Omental fat pad (tissue), 3 donors: ENCODE measurements at regions not wholly inside any gene's neighbourhood (a gene's known extent, or its start where the extent isn't known, plus 50 kb on each side); places are given as distances from the start of the nearest gene placed in this dataset.

Experiments used
- ATAC-seq: fragments of 150-250 bp; one replicate; pipeline ENCODE4 v1.9.1; 2016; ENCODE audit warnings: mild to moderate bottlenecking, moderate library complexity; ENCODE audit not compliant: low FRiP score
- DNase-seq: peaks from one replicate; pipeline ENCODE4 v3.0.0-alpha.2; 2019; ENCODE audit warnings: low spot score
- TF ChIP-seq, protein P1 (sequence below), 3 donors: fragments of 450-650 bp; IDR thresholded peaks; one replicate each; pipeline ENCODE4 v1.5.1; 2016 to 2017; ENCODE audit warnings: antibody characterized with exemption in 3 of 3, mild to moderate bottlenecking in 3 of 3, moderate library complexity in 2 of 3

DNA sequence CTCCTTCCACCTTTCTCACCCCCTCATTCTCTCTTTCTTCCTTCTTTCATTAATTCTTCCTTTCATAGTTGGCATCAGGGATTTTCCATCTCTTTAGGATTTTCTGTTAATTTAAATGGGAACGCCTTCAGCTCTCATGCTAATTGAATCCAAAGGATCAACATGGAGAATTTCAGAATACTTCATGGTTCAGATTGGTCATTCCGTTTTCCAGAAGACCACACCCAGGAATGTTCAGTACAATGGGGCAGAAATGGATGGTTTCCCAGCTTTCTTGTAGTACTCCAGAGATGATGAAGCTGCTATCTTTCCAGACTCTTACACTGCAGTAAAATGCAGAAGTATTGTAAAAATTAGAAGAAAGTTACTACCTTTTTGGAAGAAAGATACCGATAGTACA is 440.0 kb downstream of the DAD1 start:
- DNase-seq = no peak

DNA sequence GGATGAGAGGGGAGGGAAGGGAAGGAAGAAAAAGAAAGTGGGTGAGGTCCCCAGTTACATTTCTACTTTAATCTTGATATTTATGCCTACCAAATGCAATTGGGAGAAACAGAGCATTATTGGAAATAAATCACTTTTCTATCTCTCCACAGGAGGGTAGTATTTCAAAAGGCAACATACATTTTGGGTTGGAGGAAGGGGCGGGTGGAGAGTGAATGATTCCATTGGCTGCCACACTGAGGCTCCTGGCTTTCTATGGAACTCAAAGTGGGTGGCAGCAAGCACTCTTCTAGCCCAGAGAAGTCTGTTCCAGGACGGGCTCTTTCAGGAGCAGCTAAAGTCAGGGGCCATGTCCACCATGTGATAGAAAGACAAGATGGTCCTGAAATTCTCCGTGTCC is 441.3 kb downstream of the DAD1 start:
- DNase-seq = no peak
- TF ChIP-seq, protein P1, sequence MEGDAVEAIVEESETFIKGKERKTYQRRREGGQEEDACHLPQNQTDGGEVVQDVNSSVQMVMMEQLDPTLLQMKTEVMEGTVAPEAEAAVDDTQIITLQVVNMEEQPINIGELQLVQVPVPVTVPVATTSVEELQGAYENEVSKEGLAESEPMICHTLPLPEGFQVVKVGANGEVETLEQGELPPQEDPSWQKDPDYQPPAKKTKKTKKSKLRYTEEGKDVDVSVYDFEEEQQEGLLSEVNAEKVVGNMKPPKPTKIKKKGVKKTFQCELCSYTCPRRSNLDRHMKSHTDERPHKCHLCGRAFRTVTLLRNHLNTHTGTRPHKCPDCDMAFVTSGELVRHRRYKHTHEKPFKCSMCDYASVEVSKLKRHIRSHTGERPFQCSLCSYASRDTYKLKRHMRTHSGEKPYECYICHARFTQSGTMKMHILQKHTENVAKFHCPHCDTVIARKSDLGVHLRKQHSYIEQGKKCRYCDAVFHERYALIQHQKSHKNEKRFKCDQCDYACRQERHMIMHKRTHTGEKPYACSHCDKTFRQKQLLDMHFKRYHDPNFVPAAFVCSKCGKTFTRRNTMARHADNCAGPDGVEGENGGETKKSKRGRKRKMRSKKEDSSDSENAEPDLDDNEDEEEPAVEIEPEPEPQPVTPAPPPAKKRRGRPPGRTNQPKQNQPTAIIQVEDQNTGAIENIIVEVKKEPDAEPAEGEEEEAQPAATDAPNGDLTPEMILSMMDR (IDR thresholded peaks at IDR 0.05) = no peak
- ATAC-seq = no peak

More for the DNA sequence above, 440.0 kb downstream of the DAD1 start:
- TF ChIP-seq, protein P1 (IDR thresholded peaks at IDR 0.05) = no peak
- ATAC-seq = no peak

DNA sequence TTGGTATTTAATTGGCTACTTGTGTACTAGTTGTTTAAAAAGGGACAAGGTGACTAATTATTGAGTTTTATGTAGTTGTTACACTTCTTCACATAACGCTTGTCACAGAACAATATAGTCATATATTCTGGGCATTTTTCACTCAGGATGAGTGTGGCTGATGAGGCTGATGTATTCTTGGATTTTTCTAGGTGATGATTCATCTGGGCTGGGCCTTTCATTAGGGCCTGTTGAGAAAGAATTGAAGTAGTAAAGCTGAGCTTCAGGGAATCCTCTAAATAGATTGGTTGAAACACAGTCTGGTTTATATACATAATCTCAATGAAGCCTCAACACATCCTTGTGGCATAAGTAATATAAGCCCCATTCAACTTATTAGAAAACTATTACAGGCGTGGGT is 445.7 kb downstream of the DAD1 start:
- ATAC-seq (no peak), DNase-seq (no peak)
- TF ChIP-seq, protein P1 (IDR thresholded peaks at IDR 0.05) = no peak

DNA sequence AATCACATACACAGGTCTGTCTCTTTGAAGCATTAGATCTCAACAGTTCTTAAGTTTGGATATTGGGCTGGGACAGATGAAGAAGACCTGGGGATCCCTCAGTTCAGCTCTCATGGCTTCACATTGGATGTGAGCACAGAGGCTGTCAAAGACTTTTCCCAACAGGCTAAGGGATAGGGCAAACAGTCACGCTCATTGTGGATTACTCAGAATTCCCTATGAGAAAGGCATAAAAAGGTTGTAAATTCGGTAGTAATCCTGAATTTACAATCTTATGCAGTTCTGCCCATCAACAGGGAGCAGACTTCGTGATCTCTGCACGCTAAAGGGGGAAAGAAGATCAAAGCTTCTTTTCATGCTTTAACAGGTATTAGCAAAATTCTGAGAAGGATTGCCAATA is 448.4 kb downstream of the DAD1 start:
- TF ChIP-seq, protein P1 (IDR thresholded peaks at IDR 0.05) = no peak
- DNase-seq (no peak), ATAC-seq (no peak)

DNA sequence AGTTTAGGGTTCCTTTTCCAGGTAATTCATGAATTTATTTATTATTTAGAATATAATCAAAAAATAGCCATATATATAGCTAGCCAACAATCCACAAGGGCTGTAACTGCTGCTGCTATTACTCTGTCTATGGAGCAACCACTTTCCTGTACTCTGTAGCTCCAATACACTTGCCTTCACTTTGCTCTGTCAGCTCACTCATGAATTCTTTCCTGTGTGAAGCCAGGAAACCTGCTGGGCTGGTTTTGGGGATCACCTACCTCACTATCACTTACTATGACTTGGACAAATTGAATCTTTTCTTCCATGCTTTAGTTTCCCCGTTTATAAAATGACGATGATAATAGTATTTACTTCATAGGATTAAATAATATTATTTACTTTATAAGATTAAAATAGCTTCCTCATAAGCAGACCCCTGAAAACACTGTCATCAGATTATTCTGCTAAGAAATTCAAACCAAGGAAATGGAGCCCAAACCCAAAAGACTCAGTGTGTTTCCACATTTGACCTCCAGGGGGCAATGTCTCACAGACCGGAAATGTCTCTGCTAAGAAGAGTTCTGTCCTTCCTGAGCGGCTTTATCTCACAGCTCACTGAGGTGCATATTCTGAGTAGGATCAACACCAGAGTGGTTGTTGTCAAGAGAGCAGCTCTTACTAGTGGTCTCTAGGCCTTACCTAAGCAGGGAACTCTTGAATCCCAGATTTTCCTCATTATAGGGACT is 457.1 kb downstream of the DAD1 start:
- DNase-seq = no peak
- TF ChIP-seq, protein P1 (IDR thresholded peaks at IDR 0.05) = no peak

DNA sequence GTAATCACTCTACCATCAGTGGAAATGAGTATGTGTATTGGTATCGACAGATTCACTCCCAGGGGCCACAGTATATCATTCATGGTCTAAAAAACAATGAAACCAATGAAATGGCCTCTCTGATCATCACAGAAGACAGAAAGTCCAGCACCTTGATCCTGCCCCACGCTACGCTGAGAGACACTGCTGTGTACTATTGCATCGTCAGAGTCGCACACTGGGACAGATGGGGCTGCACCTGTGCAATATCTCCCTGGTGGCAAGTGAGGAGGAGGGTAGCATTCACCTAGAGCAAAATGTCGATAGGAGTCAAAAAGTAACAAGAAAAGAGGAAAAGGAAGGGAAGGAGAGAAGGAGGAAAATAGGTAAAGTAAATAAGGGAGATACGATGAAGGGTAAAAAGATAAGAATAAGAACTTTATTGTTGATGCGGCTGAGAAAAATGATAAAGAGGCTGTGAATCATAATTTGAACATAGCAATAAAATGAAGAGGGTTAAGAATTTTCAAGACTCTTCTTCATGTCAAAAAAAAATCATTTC is 450.5 kb upstream of the OR4E1 start:
- TF ChIP-seq, protein P1 (IDR thresholded peaks at IDR 0.05) = no peak
- ATAC-seq (no peak), DNase-seq (no peak)

More for the DNA sequence above, 457.1 kb downstream of the DAD1 start:
- no peak for ATAC-seq
